ENCODE measurements at regions not wholly inside any gene's neighbourhood (a gene's known extent, or its start where the extent isn't known, plus 50 kb on each side); places are given as distances from the start of the nearest gene placed in this dataset.

GRCh38 chr12:90333939-90334338 is 621.0 kb downstream of the CCER1 start:
- no peak overlapping the region for H2AFZ ChIP-seq (ENCODE audit: low read depth, low read length, severe bottlenecking)
- TF ChIP-seq EZH2phosphoT487 (conservative IDR thresholded peaks at IDR 0.05; ENCODE audit: low read length) (no peak), CTCF (IDR thresholded peaks at IDR 0.05; ENCODE audit: insufficient read depth, low read length, poor library complexity, severe bottlenecking) (no peak)
- no peak overlapping the region for H3K9ac ChIP-seq (ENCODE audit: low read length)
- no peak overlapping the region for H3K4me3 ChIP-seq (ENCODE audit: insufficient read depth, low read length, poor library complexity, severe bottlenecking)
- no peak overlapping the region for H3K27ac ChIP-seq (ENCODE audit: low read depth, low read length)
- no peak overlapping the region for H3K4me2 ChIP-seq (ENCODE audit: low read depth, low read length, poor library complexity, severe bottlenecking)
- no peaks in the 10 kb centered on the region for H3K9me3 ChIP-seq (ENCODE audit: insufficient read depth, low read length)
- H3K79me2 ChIP-seq (ENCODE audit: insufficient read depth, low read length), result no peaks in the 10 kb centered on the region
- H3K9me2 ChIP-seq (replicated peaks; ENCODE audit: insufficient read depth, low read length), result no peaks in the 10 kb centered on the region
- H4K20me1 ChIP-seq (ENCODE audit: low read depth, low read length), result no peaks in the 10 kb centered on the region
- no peaks in the 10 kb centered on the region for H3K27me3 ChIP-seq (ENCODE audit: low read length)
- H3K36me3 ChIP-seq (ENCODE audit: low read length), result no peaks in the 10 kb centered on the region
- no peaks in the 10 kb centered on the region for H3F3A ChIP-seq (ENCODE audit: insufficient read depth)

DNA sequence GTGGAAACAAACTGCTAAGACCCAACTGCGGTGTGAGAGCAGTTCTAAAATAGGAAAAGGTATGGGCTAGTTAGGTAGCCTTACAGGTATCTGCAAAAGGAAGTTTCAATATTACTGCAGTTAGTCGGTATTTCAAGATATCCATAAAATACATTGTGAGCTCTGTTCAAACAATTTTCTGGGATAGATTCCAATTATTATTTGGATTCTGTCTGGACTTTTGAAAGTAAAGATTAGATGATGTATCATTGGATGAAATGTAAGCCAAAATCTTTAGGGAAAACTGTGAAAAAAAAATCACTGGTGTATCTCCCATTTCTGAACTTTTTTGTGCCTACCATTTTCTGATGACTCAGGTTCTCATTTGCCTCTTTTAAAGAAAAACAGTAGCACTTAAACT is 621.6 kb downstream of the CCER1 start:
- H3F3A ChIP-seq (ENCODE audit: insufficient read depth), result no peaks in the 10 kb centered on the region
- H3K27ac ChIP-seq (ENCODE audit: low read depth, low read length), result no peak overlapping the region
- H3K9me2 ChIP-seq (replicated peaks; ENCODE audit: insufficient read depth, low read length), result no peaks in the 10 kb centered on the region
- H3K9me3 ChIP-seq (ENCODE audit: insufficient read depth, low read length), result no peaks in the 10 kb centered on the region
- no peak overlapping the region for H3K4me3 ChIP-seq (ENCODE audit: insufficient read depth, low read length, poor library complexity, severe bottlenecking)
- H3K36me3 ChIP-seq (ENCODE audit: low read length), result no peaks in the 10 kb centered on the region
- no peaks in the 10 kb centered on the region for H4K20me1 ChIP-seq (ENCODE audit: low read depth, low read length)
- no peaks in the 10 kb centered on the region for H3K79me2 ChIP-seq (ENCODE audit: insufficient read depth, low read length)
- H3K9ac ChIP-seq (ENCODE audit: low read length), result no peak overlapping the region
- TF ChIP-seq EZH2phosphoT487 (conservative IDR thresholded peaks at IDR 0.05; ENCODE audit: low read length) (no peak), CTCF (IDR thresholded peaks at IDR 0.05; ENCODE audit: insufficient read depth, low read length, poor library complexity, severe bottlenecking) (no peak)
- no peak overlapping the region for H3K4me2 ChIP-seq (ENCODE audit: low read depth, low read length, poor library complexity, severe bottlenecking)
- H3K27me3 ChIP-seq (ENCODE audit: low read length), result no peaks in the 10 kb centered on the region
- H2AFZ ChIP-seq (ENCODE audit: low read depth, low read length, severe bottlenecking), result no peak overlapping the region

DNA sequence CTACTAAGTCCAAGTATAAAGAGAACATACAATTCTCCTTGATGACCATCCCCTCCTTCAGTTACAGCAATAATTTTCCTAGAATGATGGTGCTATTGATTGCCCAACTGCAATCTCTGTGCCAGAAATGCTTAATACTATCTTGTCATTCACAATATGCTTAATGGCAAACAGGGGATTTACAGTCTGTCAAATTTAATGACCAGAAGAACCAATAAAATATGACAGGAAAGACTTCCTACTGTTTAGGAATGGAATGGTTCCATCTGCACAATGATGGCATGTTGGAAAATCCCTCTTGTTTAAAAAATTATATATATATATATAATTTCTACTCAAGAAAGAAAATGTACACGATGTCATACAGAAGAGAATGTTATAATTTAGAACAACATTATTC is 623.2 kb downstream of the CCER1 start:
- Histone ChIP-seq H3K4me3 (ENCODE audit: insufficient read depth, low read length, poor library complexity, severe bottlenecking) (no peak overlapping the region), H3K9ac (ENCODE audit: low read length) (no peak overlapping the region), H3K9me2 (replicated peaks; ENCODE audit: insufficient read depth, low read length) (no peaks in the 10 kb centered on the region), H3K4me2 (ENCODE audit: low read depth, low read length, poor library complexity, severe bottlenecking) (no peak overlapping the region), H3F3A (ENCODE audit: insufficient read depth) (no peaks in the 10 kb centered on the region), H3K79me2 (ENCODE audit: insufficient read depth, low read length) (no peaks in the 10 kb centered on the region), H4K20me1 (ENCODE audit: low read depth, low read length) (no peaks in the 10 kb centered on the region), H3K27ac (ENCODE audit: low read depth, low read length) (no peak overlapping the region), H3K36me3 (ENCODE audit: low read length) (no peaks in the 10 kb centered on the region), H3K27me3 (ENCODE audit: low read length) (no peaks in the 10 kb centered on the region), H3K9me3 (ENCODE audit: insufficient read depth, low read length) (no peaks in the 10 kb centered on the region), H2AFZ (ENCODE audit: low read depth, low read length, severe bottlenecking) (no peak overlapping the region)
- no peak for TF ChIP-seq CTCF (IDR thresholded peaks at IDR 0.05; ENCODE audit: insufficient read depth, low read length, poor library complexity, severe bottlenecking)
- TF ChIP-seq EZH2phosphoT487 (conservative IDR thresholded peaks at IDR 0.05; ENCODE audit: low read length), result no peak

DNA sequence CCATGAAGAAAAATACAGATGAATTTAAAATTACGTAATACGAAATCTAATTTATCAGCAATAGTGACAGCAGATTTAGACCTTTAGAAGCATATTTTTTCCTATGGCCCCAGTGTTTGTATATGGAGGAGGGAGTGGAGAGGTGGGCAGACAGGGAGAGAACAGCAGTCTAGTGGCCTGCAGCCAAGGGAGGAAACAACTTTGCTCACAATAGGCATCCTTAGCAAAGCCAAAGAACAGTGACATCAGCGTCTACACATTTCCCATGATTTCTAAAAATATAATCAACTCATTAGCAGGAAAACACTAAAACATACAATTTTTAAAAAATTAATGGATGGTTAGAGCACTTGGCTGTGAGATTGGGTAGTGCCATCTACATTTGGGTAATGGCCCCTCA is 622.6 kb upstream of the ATP2B1 start:
- Histone ChIP-seq H3K9ac (ENCODE audit: low read length) (no peak overlapping the region), H3K4me2 (ENCODE audit: low read depth, low read length, poor library complexity, severe bottlenecking) (no peak overlapping the region), H3K27me3 (ENCODE audit: low read length) (no peaks in the 10 kb centered on the region), H3K27ac (ENCODE audit: low read depth, low read length) (no peak overlapping the region), H3K79me2 (ENCODE audit: insufficient read depth, low read length) (no peaks in the 10 kb centered on the region), H3K9me2 (replicated peaks; ENCODE audit: insufficient read depth, low read length) (no peaks in the 10 kb centered on the region), H3F3A (ENCODE audit: insufficient read depth) (no peaks in the 10 kb centered on the region), H3K36me3 (ENCODE audit: low read length) (no peaks in the 10 kb centered on the region), H2AFZ (ENCODE audit: low read depth, low read length, severe bottlenecking) (no peak overlapping the region), H4K20me1 (ENCODE audit: low read depth, low read length) (no peaks in the 10 kb centered on the region), H3K9me3 (ENCODE audit: insufficient read depth, low read length) (no peaks in the 10 kb centered on the region), H3K4me3 (ENCODE audit: insufficient read depth, low read length, poor library complexity, severe bottlenecking) (no peak overlapping the region)
- no peak for TF ChIP-seq CTCF (IDR thresholded peaks at IDR 0.05; ENCODE audit: insufficient read depth, low read length, poor library complexity, severe bottlenecking)
- TF ChIP-seq EZH2phosphoT487 (conservative IDR thresholded peaks at IDR 0.05; ENCODE audit: low read length), result no peak
